ENCODE measurements at regions not wholly inside any gene's neighbourhood (a gene's known extent, or its start where the extent isn't known, plus 50 kb on each side); places are given as distances from the start of the nearest gene placed in this dataset.

DNA sequence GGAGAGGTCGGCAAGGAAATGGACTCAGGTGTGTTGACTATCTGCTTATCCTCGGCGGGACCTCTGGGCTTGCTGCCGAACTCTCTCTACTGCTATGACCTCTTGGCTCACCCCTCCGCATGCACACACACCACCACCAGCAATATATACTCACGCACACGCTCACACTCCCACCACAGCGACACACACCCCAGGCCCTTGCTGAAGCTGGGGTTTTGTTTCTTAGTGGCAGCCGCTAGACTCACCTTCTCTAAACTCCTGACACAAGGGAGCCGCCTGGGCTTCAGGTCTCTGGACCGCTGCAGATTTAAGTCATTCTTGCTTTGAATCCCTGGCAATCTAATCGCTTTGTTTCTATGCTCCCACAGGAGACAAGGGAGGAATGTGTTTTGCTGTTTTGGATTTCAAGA is 59.4 kb upstream of the BACH2 start:
- Histone ChIP-seq H3K27ac (ENCODE audit: low read length in 2 of 2) (no peak overlapping the region), H4K20me1 (ENCODE audit: control insufficient read depth, insufficient read depth, low read length, poor library complexity, severe bottlenecking) (no peaks in the 10 kb centered on the region), H3K4me2 (replicated peaks; ENCODE audit: low read depth, low read length, poor library complexity, severe bottlenecking) (no peak overlapping the region), H2AFZ (ENCODE audit: insufficient read depth, low read depth, low read length, poor library complexity, severe bottlenecking) (no peak overlapping the region), H3K9me3 (ENCODE audit: control extremely low read depth in 1 of 3, control insufficient read depth in 2 of 3, insufficient read depth in 1 of 3, low read length in 2 of 3) (no peaks in the 10 kb centered on the region), H3K79me2 (ENCODE audit: control insufficient read depth, insufficient read depth, low read length) (peaks cover 3% of the 10 kb centered on the region), H3K9ac (ENCODE audit: low read length) (no peak overlapping the region), H3K27me3 (replicated peaks in 1 of 4; ENCODE audit: control extremely low read depth in 1 of 4, control insufficient read depth in 3 of 4, insufficient read depth in 4 of 4, low read length in 3 of 4) (no peaks in the 10 kb centered on the region), H3K4me1 (ENCODE audit: control insufficient read depth in 2 of 2, insufficient read depth in 2 of 2, low read length in 2 of 2) (peaks cover 5 to 18% of the 10 kb centered on the region in 2 donors), H3K4me3 (ENCODE audit: control extremely low read depth in 1 of 5, extremely low read depth in 1 of 5, insufficient read depth in 1 of 5, low read depth in 2 of 5, low read length in 4 of 5) (no peak overlapping the region), H3K36me3 (replicated peaks in 1 of 2; ENCODE audit: control extremely low read depth in 1 of 2, control insufficient read depth in 1 of 2, extremely low read depth in 1 of 2, insufficient read depth in 2 of 2, low read length in 1 of 2) (no peaks in the 10 kb centered on the region)
- no peak overlapping the region for H3K4me3 Mint-ChIP-seq
- TF ChIP-seq EZH2 (IDR thresholded peaks at IDR 0.05; ENCODE audit: borderline replicate concordance, insufficient read depth, low read depth, low read length, poor library complexity, severe bottlenecking), result no peak
- TF ChIP-seq, protein P1, sequence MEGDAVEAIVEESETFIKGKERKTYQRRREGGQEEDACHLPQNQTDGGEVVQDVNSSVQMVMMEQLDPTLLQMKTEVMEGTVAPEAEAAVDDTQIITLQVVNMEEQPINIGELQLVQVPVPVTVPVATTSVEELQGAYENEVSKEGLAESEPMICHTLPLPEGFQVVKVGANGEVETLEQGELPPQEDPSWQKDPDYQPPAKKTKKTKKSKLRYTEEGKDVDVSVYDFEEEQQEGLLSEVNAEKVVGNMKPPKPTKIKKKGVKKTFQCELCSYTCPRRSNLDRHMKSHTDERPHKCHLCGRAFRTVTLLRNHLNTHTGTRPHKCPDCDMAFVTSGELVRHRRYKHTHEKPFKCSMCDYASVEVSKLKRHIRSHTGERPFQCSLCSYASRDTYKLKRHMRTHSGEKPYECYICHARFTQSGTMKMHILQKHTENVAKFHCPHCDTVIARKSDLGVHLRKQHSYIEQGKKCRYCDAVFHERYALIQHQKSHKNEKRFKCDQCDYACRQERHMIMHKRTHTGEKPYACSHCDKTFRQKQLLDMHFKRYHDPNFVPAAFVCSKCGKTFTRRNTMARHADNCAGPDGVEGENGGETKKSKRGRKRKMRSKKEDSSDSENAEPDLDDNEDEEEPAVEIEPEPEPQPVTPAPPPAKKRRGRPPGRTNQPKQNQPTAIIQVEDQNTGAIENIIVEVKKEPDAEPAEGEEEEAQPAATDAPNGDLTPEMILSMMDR (IDR thresholded peaks at IDR 0.05), result no peak
- H3K27me3 Mint-ChIP-seq, result no peaks in the 10 kb centered on the region
- POLR2A ChIA-PET, result interaction anchor here (0.6 kb wide), 1 partner anchor 38 kb away, joined by 5 read pairs; no protein-coding TSS in a partner anchor
- H3K4me1 Mint-ChIP-seq, result peaks cover 24% of the 10 kb centered on the region
- DNase-seq (no peak), ATAC-seq (ENCODE audit: low read depth) (no peak)
- no peak overlapping the region for H3K27ac Mint-ChIP-seq
- intact Hi-C loops (cut with micrococcal nuclease), result no loop called here
- H3K9me3 Mint-ChIP-seq (ENCODE audit: insufficient read depth), result no peaks in the 10 kb centered on the region
- WGBS (ENCODE audit: insufficient coverage), result 94% methylated on average over 11 of the region's 12 CpGs
- CTCF ChIA-PET, result interaction anchor here (1.1 kb wide), 1 partner anchor 16 kb away, joined by 4 read pairs; no protein-coding TSS in a partner anchor

DNA sequence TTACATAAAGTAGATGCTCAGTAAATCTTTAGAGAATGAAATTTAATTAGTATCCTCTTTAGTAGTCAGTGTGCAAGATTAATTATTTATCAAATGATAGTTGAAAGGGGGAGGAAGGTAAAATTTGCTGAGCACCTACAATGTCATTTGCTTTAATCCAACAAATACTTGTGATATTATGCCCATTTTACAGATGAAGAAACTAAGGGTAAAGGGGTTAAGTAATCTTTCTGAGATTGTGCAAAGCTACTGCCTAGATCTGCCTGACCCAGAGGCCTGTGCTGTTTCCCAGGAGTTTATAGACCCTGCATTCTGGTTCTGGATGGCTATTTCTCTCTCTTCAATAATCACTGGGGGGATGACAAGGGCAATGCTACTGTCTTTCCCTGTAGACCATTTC is 58.3 kb upstream of the BACH2 start:
- no peaks in the 10 kb centered on the region for H3K27me3 Mint-ChIP-seq
- intact Hi-C loops (cut with micrococcal nuclease), result no loop called here
- no peak overlapping the region for H3K4me2 ChIP-seq (replicated peaks; ENCODE audit: low read depth, low read length, poor library complexity, severe bottlenecking)

More for the DNA sequence above, 58.3 kb upstream of the BACH2 start:
- Mint-ChIP-seq H3K9me3 (ENCODE audit: insufficient read depth) (no peaks in the 10 kb centered on the region), H3K27ac (no peak overlapping the region), H3K4me3 (no peak overlapping the region), H3K4me1 (peaks cover 34% of the 10 kb centered on the region)
- Histone ChIP-seq H3K27me3 (replicated peaks in 1 of 4; ENCODE audit: control extremely low read depth in 1 of 4, control insufficient read depth in 3 of 4, insufficient read depth in 4 of 4, low read length in 3 of 4) (no peaks in the 10 kb centered on the region), H3K4me3 (ENCODE audit: control extremely low read depth in 1 of 5, extremely low read depth in 1 of 5, insufficient read depth in 1 of 5, low read depth in 2 of 5, low read length in 4 of 5) (no peak overlapping the region), H3K79me2 (ENCODE audit: control insufficient read depth, insufficient read depth, low read length) (peaks cover 3% of the 10 kb centered on the region), H3K27ac (ENCODE audit: low read length in 2 of 2) (no peak overlapping the region), H3K9ac (ENCODE audit: low read length) (no peak overlapping the region), H2AFZ (ENCODE audit: insufficient read depth, low read depth, low read length, poor library complexity, severe bottlenecking) (no peak overlapping the region), H3K36me3 (replicated peaks in 1 of 2; ENCODE audit: control extremely low read depth in 1 of 2, control insufficient read depth in 1 of 2, extremely low read depth in 1 of 2, insufficient read depth in 2 of 2, low read length in 1 of 2) (no peaks in the 10 kb centered on the region), H4K20me1 (ENCODE audit: control insufficient read depth, insufficient read depth, low read length, poor library complexity, severe bottlenecking) (no peaks in the 10 kb centered on the region), H3K4me1 (ENCODE audit: control insufficient read depth in 2 of 2, insufficient read depth in 2 of 2, low read length in 2 of 2) (peaks cover 15 to 27% of the 10 kb centered on the region in 2 donors), H3K9me3 (ENCODE audit: control extremely low read depth in 1 of 3, control insufficient read depth in 2 of 3, insufficient read depth in 1 of 3, low read length in 2 of 3) (no peaks in the 10 kb centered on the region)
- CTCF ChIA-PET, result no interaction called here
- DNase-seq, result no peak
- ATAC-seq (ENCODE audit: low read depth), result no peak
- POLR2A ChIA-PET, result no interaction called here
- TF ChIP-seq, protein P1 (IDR thresholded peaks at IDR 0.05), result no peak
- no peak for TF ChIP-seq EZH2 (IDR thresholded peaks at IDR 0.05; ENCODE audit: borderline replicate concordance, insufficient read depth, low read depth, low read length, poor library complexity, severe bottlenecking)

Data from B cell (primary cell).